Gastrocnemius medialis (tissue), 4 donors: ENCODE measurements at regions not wholly inside any gene's neighbourhood (a gene's known extent, or its start where the extent isn't known, plus 50 kb on each side); places are given as distances from the start of the nearest gene placed in this dataset.

ENCODE experiments used
- ATAC-seq, 2 donors: fragments of 150-250 bp; one replicate each; pipeline ENCODE4 v1.9.1; 2016
- DNase-seq, 2 donors: peaks; one replicate each; pipeline ENCODE4 v3.0.0-alpha.2; 2019
- H3K27ac ChIP-seq, 4 donors: fragments of 200-600 bp; sonication (generic); 1 replicate in 1 of 4; 2 replicates in 3 of 4; pipeline ENCODE4 v1.5.1; 2016 to 2018; ENCODE audit warnings: mild to moderate bottlenecking in 2 of 4, moderate library complexity in 1 of 4
- H3K27me3 ChIP-seq, 3 donors: fragments of 200-600 bp; sonication (generic) in 2 of 3; 1 replicate in 1 of 3; 2 replicates in 2 of 3; pipeline versions ENCODE4 v1.5.1 to v1.6.0; 2016 to 2019; ENCODE audit warnings: mild to moderate bottlenecking in 1 of 3, moderate library complexity in 1 of 3
- H3K36me3 ChIP-seq, 2 donors: fragments of 200-600 bp; sonication (generic) in 1 of 2; one replicate each; pipeline ENCODE4 v1.5.1; 2017 to 2018
- H3K4me1 ChIP-seq, 2 donors: fragments of 200-600 bp; sonication (generic) in 1 of 2; one replicate each; pipeline ENCODE4 v1.5.1; 2016 to 2017; ENCODE audit warnings: mild to moderate bottlenecking in 2 of 2
- H3K4me3 ChIP-seq, 4 donors: fragments of 200-600 bp; sonication (generic) in 3 of 4; 1 replicate in 1 of 4; 2 replicates in 3 of 4; pipeline ENCODE4 v1.5.1; 2016 to 2019; ENCODE audit warnings: mild to moderate bottlenecking in 2 of 4
- H3K9me3 ChIP-seq, 3 donors: fragments of 200-600 bp; sonication (generic) in 2 of 3; 1 replicate in 1 of 3; 2 replicates in 2 of 3; pipeline ENCODE4 v1.5.1; 2016 to 2019
- CTCF ChIP-seq, 5 experiments: fragments of 450-650 bp in 3 of 5; fragments of 200-600 bp in 2 of 5; sonication (generic) in 2 of 5; IDR thresholded peaks in 4 of 5; conservative IDR thresholded peaks in 1 of 5; 1 replicate in 4 of 5; 2 replicates in 1 of 5; pipeline ENCODE4 v1.5.1; 2016 to 2019; ENCODE audit warnings: antibody characterized with exemption in 5 of 5, mild to moderate bottlenecking in 3 of 5, moderate library complexity in 3 of 5
- POLR2A ChIP-seq, 2 donors: fragments of 450-650 bp; IDR thresholded peaks; one replicate each; pipeline ENCODE4 v1.6.1; 2017; ENCODE audit warnings: antibody characterized with exemption in 2 of 2, mild to moderate bottlenecking in 2 of 2, moderate library complexity in 2 of 2
- in situ Hi-C, 4 donors: fragments of 200-750 bp; cut with MboI; loops; one replicate each; pipeline versions ENCODE4 v1.15.0 to v1.8.0; 2017; ENCODE audit warnings: low sequenced_read_pairs in 4 of 4
- intact Hi-C: fragments of 100-400 bp; cut with DNase I; formaldehyde crosslinking; loops from one replicate; pipeline ENCODE4 v1.15.1; 2023; ENCODE audit warnings: low total_unique reads

GRCh38 chr6:146865756-146866379, 267.1 kb downstream of the ADGB start:
- Histone ChIP-seq H3K4me3 (no peak overlapping the region), H3K9me3 (no peaks in the 10 kb centered on the region), H3K36me3 (no peaks in the 10 kb centered on the region), H3K27me3 (no peaks in the 10 kb centered on the region), H3K27ac (no peak overlapping the region), H3K4me1 (no peaks in the 10 kb centered on the region)
- DNase-seq = no peak
- no peak for ATAC-seq
- intact Hi-C loops (no loop called here), in situ Hi-C loops (loop anchor here in 2 of 4 donors (10.0 kb wide), 1 partner anchor 419 kb away; no protein-coding TSS in a partner anchor)
- TF ChIP-seq POLR2A (IDR thresholded peaks at IDR 0.05) (no peak), CTCF (IDR thresholded peaks at IDR 0.05 in 4 of 5, conservative IDR thresholded peaks at IDR 0.05 in 1 of 5) (no peak)

- H3K4me1 ChIP-seq = no peaks in the 10 kb centered on the region
- no peak for TF ChIP-seq POLR2A (IDR thresholded peaks at IDR 0.05)
- no peak for TF ChIP-seq CTCF (IDR thresholded peaks at IDR 0.05 in 4 of 5, conservative IDR thresholded peaks at IDR 0.05 in 1 of 5)
- DNase-seq = no peak
- ATAC-seq = no peak
- intact Hi-C loops (no loop called here), in situ Hi-C loops (loop anchor here in 2 of 4 donors (10.0 kb wide), 1 partner anchor 418 kb away; no protein-coding TSS in a partner anchor)
- H3K27ac ChIP-seq = no peak overlapping the region
- no peak overlapping the region for H3K4me3 ChIP-seq
- H3K27me3 ChIP-seq = no peaks in the 10 kb centered on the region
- H3K9me3 ChIP-seq = no peaks in the 10 kb centered on the region
- H3K36me3 ChIP-seq = no peaks in the 10 kb centered on the region
Observed at GRCh38 chr6:146866731-146867414, 268.1 kb downstream of the ADGB start.

DNA sequence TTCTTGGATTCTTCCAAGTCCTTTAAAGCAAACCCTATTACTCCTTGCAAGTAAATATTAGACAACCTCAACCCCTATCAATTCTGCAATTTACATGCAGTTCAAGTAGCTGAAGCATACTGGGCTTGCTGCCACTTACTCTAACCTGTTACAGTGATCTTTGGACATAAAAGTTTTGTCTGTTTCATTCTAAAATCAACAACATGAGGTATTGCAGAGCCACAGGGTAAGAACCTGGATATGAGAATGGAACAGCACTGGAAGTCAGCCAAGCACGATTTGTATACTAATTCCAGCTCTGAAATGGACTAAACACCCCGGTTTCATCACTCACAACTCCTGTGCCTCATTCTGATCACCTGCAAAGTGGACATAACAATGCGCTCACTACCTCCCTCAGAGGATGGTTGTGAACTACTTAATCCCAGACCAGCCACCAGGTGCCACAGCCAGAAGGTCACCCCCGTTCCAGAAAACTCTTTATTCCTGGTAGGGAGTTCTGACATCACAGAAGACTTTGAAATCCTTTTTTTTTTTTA, 270.0 kb downstream of the ADGB start:
- Histone ChIP-seq H3K27me3 (no peaks in the 10 kb centered on the region), H3K4me1 (no peaks in the 10 kb centered on the region), H3K36me3 (no peaks in the 10 kb centered on the region), H3K4me3 (no peak overlapping the region), H3K9me3 (no peaks in the 10 kb centered on the region), H3K27ac (no peak overlapping the region)
- in situ Hi-C loops = loop anchor here in 2 of 4 donors (10.0 kb wide), 1 partner anchor 416 kb away; no protein-coding TSS in a partner anchor
- intact Hi-C loops = no loop called here
- no peak for DNase-seq
- TF ChIP-seq CTCF (IDR thresholded peaks at IDR 0.05 in 4 of 5, conservative IDR thresholded peaks at IDR 0.05 in 1 of 5) (no peak), POLR2A (IDR thresholded peaks at IDR 0.05) (no peak)
- no peak for ATAC-seq

GRCh38 chr6:146870760-146871159, 272.0 kb downstream of the ADGB start:
- Histone ChIP-seq H3K4me3 (no peak overlapping the region), H3K4me1 (no peaks in the 10 kb centered on the region), H3K27ac (no peak overlapping the region), H3K36me3 (no peaks in the 10 kb centered on the region), H3K9me3 (no peaks in the 10 kb centered on the region), H3K27me3 (no peaks in the 10 kb centered on the region)
- DNase-seq = no peak
- no peak for ATAC-seq
- intact Hi-C loops = no loop called here
- in situ Hi-C loops = no loop called here
- TF ChIP-seq CTCF (IDR thresholded peaks at IDR 0.05 in 4 of 5, conservative IDR thresholded peaks at IDR 0.05 in 1 of 5) = no peak
- TF ChIP-seq POLR2A (IDR thresholded peaks at IDR 0.05) = no peak
